H9 (cell line): ENCODE measurements at regions not wholly inside any gene's neighbourhood (a gene's known extent, or its start where the extent isn't known, plus 50 kb on each side); places are given as distances from the start of the nearest gene placed in this dataset.

Source experiments
- DNase-seq: peaks from one replicate; pipeline ENCODE4 v3.0.0-alpha.2; 2017
- H2AFZ ChIP-seq: one replicate; pipeline ENCODE4 v1.6.1; 2013; ENCODE audit warnings: mild to moderate bottlenecking, low read length, control low read depth, moderate library complexity
- H2AK5ac ChIP-seq: 2 replicates; pipeline ENCODE4 v1.6.1; 2013; ENCODE audit warnings: low read length, control low read depth, mixed read lengths; ENCODE audit not compliant: insufficient read length
- H2BK120ac ChIP-seq: one replicate; pipeline ENCODE4 v1.6.1; 2013; ENCODE audit warnings: low read depth, mild to moderate bottlenecking, low read length, control low read depth, inconsistent platforms; ENCODE audit not compliant: poor library complexity, severe bottlenecking
- H2BK12ac ChIP-seq: 2 replicates; pipeline ENCODE4 v1.6.1; 2013; ENCODE audit warnings: low read length, control low read depth, mixed read lengths, low read depth; ENCODE audit not compliant: insufficient read length
- H2BK15ac ChIP-seq: 2 replicates; pipeline ENCODE4 v1.6.1; 2013; ENCODE audit warnings: low read depth, low read length, control low read depth
- H2BK20ac ChIP-seq: one replicate; pipeline ENCODE4 v1.6.1; 2013; ENCODE audit warnings: low read depth, mild to moderate bottlenecking, low read length, control low read depth, inconsistent platforms; ENCODE audit not compliant: poor library complexity, severe bottlenecking
- H2BK5ac ChIP-seq: 2 replicates; pipeline ENCODE4 v1.6.1; 2013; ENCODE audit warnings: low read length, control low read depth, mixed read lengths; ENCODE audit not compliant: insufficient read length
- H3K14ac ChIP-seq: 2 replicates; pipeline ENCODE4 v1.6.1; 2013; ENCODE audit warnings: low read length, control low read depth; ENCODE audit not compliant: insufficient read depth
- H3K18ac ChIP-seq: 2 replicates; pipeline ENCODE4 v1.6.1; 2013; ENCODE audit warnings: low read depth, mild to moderate bottlenecking, mixed read lengths, low read length, control low read depth; ENCODE audit not compliant: insufficient read length
- H3K23ac ChIP-seq: 2 replicates; pipeline ENCODE4 v1.6.1; 2013; ENCODE audit warnings: low read length, control low read depth, mixed read lengths, low read depth; ENCODE audit not compliant: insufficient read length
- H3K23me2 ChIP-seq: 2 replicates; pipeline ENCODE4 v1.6.1; 2013; ENCODE audit warnings: low read depth, mild to moderate bottlenecking, mixed read lengths, low read length, control low read depth; ENCODE audit not compliant: insufficient read length, poor library complexity, severe bottlenecking
- H3K27ac ChIP-seq: 2 replicates; pipeline ENCODE4 v1.5.1; 2013; ENCODE audit warnings: low read length, control low read depth, mixed read lengths, low read depth; ENCODE audit not compliant: insufficient read length
- H3K27me3 ChIP-seq: 2 replicates; pipeline ENCODE4 v1.6.1; 2013; ENCODE audit warnings: low read length, control low read depth, inconsistent platforms; ENCODE audit not compliant: insufficient read depth
- H3K4ac ChIP-seq: 2 replicates; pipeline ENCODE4 v1.6.1; 2013; ENCODE audit warnings: low read depth, mild to moderate bottlenecking, control low read depth, inconsistent platforms, low read length, moderate library complexity
- H3K4me1 ChIP-seq: 2 replicates; pipeline ENCODE4 v1.6.1; 2013; ENCODE audit warnings: low read length, control low read depth, inconsistent platforms; ENCODE audit not compliant: insufficient read depth
- H3K4me2 ChIP-seq: 2 replicates; pipeline ENCODE4 v1.6.1; 2013; ENCODE audit warnings: low read length, control low read depth, mixed read lengths; ENCODE audit not compliant: insufficient read length, insufficient read depth
- H3K56ac ChIP-seq: 2 replicates; pipeline ENCODE4 v1.6.1; 2013; ENCODE audit warnings: low read depth, mild to moderate bottlenecking, mixed read lengths, low read length, control low read depth; ENCODE audit not compliant: insufficient read length
- H3K79me1 ChIP-seq: 2 replicates; pipeline ENCODE4 v1.6.1; 2013; ENCODE audit warnings: low read depth, mild to moderate bottlenecking, moderate library complexity, low read length, control low read depth, inconsistent platforms; ENCODE audit not compliant: insufficient read depth, poor library complexity, severe bottlenecking
- H3K79me2 ChIP-seq: 2 replicates; pipeline ENCODE4 v1.6.1; 2013; ENCODE audit warnings: low read length, control low read depth, inconsistent platforms; ENCODE audit not compliant: insufficient read depth
- H3K9ac ChIP-seq: 2 replicates; pipeline ENCODE4 v1.6.1; 2013; ENCODE audit warnings: low read length, control low read depth, mixed read lengths; ENCODE audit not compliant: insufficient read length; ENCODE audit errors: extremely low read depth
- H3K9me3 ChIP-seq: one replicate; pipeline ENCODE4 v1.6.1; 2013; ENCODE audit warnings: low read depth, low read length, inconsistent platforms; ENCODE audit not compliant: control insufficient read depth
- H3T11ph ChIP-seq: one replicate; pipeline ENCODE4 v1.6.1; 2013; ENCODE audit warnings: mild to moderate bottlenecking, low read length, control low read depth, inconsistent platforms
- H4K20me1 ChIP-seq: one replicate; pipeline ENCODE4 v1.6.1; 2013; ENCODE audit not compliant: control insufficient read depth, insufficient read length, insufficient read depth
- H4K5ac ChIP-seq: 2 replicates; pipeline ENCODE4 v1.6.1; 2013; ENCODE audit warnings: low read depth, mild to moderate bottlenecking, mixed read lengths, low read length, control low read depth; ENCODE audit not compliant: insufficient read length
- H4K8ac ChIP-seq: replicated peaks from 2 replicates; pipeline ENCODE4 v1.6.1; 2013; ENCODE audit warnings: low read length, control low read depth, mixed read lengths, low read depth; ENCODE audit not compliant: insufficient read length
- H4K91ac ChIP-seq: 2 replicates; pipeline ENCODE4 v1.6.1; 2013; ENCODE audit warnings: low read depth, mild to moderate bottlenecking, moderate library complexity, mixed read lengths, low read length, control low read depth; ENCODE audit not compliant: insufficient read length
- H3K27ac Mint-ChIP-seq, 3 experiments: 2 replicates in 2 of 3; 3 replicates in 1 of 3; pipeline ENCODE4 v1.8.0; 2020 to 2021; ENCODE audit warnings: mixed read lengths in 3 of 3, mild to moderate bottlenecking in 1 of 3, moderate library complexity in 1 of 3
- H3K27me3 Mint-ChIP-seq: 2 replicates; pipeline ENCODE4 v1.8.0; 2021; ENCODE audit warnings: low read depth, mild to moderate bottlenecking, moderate library complexity, mixed read lengths
- H3K36me3 Mint-ChIP-seq, 3 experiments: 2 replicates in 2 of 3; 3 replicates in 1 of 3; pipeline ENCODE4 v1.8.0; 2020 to 2021; ENCODE audit warnings: low read depth in 3 of 3, mixed read lengths in 3 of 3; ENCODE audit not compliant: insufficient read depth in 1 of 3
- H3K4me1 Mint-ChIP-seq, 2 experiments: 2 replicates each; pipeline ENCODE4 v1.8.0; 2020; ENCODE audit warnings: mixed read lengths in 2 of 2
- H3K4me3 Mint-ChIP-seq, 2 experiments: 2 replicates in 1 of 2; 3 replicates in 1 of 2; pipeline ENCODE4 v1.8.0; 2020 to 2021; ENCODE audit warnings: mild to moderate bottlenecking in 2 of 2, mixed read lengths in 2 of 2, moderate library complexity in 1 of 2
- H3K9me3 Mint-ChIP-seq, 2 experiments: 2 replicates in 1 of 2; 3 replicates in 1 of 2; pipeline ENCODE4 v1.8.0; 2020; ENCODE audit warnings: mild to moderate bottlenecking in 2 of 2, mixed read lengths in 2 of 2, moderate library complexity in 1 of 2
- CTCF ChIP-seq: fragments of 200-600 bp; sonication (generic); conservative IDR thresholded peaks from 3 replicates; pipeline ENCODE4 v1.8.0; 2021; ENCODE audit warnings: antibody characterized with exemption, mild to moderate bottlenecking
- WGBS: extraction: QIAGEN DNeasy Blood & Tissue Kit; methylation state at CpG from one replicate; pipeline ENCODE4 v1.1.7; 2013; ENCODE audit warnings: missing lambda C conversion rate, low lambda C conversion rate, mixed read lengths; ENCODE audit not compliant: insufficient read length; ENCODE audit errors: extremely low coverage; 5-methylcytosine and 5-hydroxymethylcytosine counted together

- no peak overlapping the region for H2BK15ac ChIP-seq
- no peak overlapping the region for H2BK120ac ChIP-seq
- H3K4me2 ChIP-seq = no peak overlapping the region
- no peak overlapping the region for H3K23ac ChIP-seq
- no peak overlapping the region for H3K56ac ChIP-seq
- no peak overlapping the region for H4K8ac ChIP-seq
- H3K23me2 ChIP-seq = no peaks in the 10 kb centered on the region
- no peak overlapping the region for H3K4ac ChIP-seq
- H3K79me1 ChIP-seq = no peaks in the 10 kb centered on the region
- no peak overlapping the region for H3K27ac ChIP-seq
- H4K91ac ChIP-seq = no peak overlapping the region
- no peaks in the 10 kb centered on the region for H3K27me3 ChIP-seq
- no peak overlapping the region for H2BK5ac ChIP-seq
- H2BK12ac ChIP-seq = no peak overlapping the region
- no peak overlapping the region for H3K4me3 Mint-ChIP-seq
- no peak overlapping the region for H4K5ac ChIP-seq
- H3K9me3 Mint-ChIP-seq = no peaks in the 10 kb centered on the region; a peak in 1 of 5 replicates
- no peak for TF ChIP-seq CTCF
- peaks cover 18 to 27% of the 10 kb centered on the region in 2 experiments for H3K4me1 Mint-ChIP-seq
- H3K79me2 ChIP-seq = no peaks in the 10 kb centered on the region
- H2AFZ ChIP-seq = no peak overlapping the region
- H3K4me1 ChIP-seq = no peaks in the 10 kb centered on the region
- no peaks in the 10 kb centered on the region; a peak in 1 of 7 replicates for H3K36me3 Mint-ChIP-seq
- H2AK5ac ChIP-seq = no peak overlapping the region
- no peaks in the 10 kb centered on the region for H3K9me3 ChIP-seq
- no peak overlapping the region for H2BK20ac ChIP-seq
- no peak overlapping the region for H3K18ac ChIP-seq
- no peak for DNase-seq
- no peak overlapping the region for H3K14ac ChIP-seq
- H3K27me3 Mint-ChIP-seq = peaks cover 3% of the 10 kb centered on the region; the same call in 1 of the 2 replicates
- H3T11ph ChIP-seq = no peak overlapping the region
- H3K9ac ChIP-seq = no peak overlapping the region
- H3K27ac Mint-ChIP-seq = no peak overlapping the region; a peak in 1 of 7 replicates
- WGBS = no CpG with 5 or more reads among the region's 8 CpGs
- H4K20me1 ChIP-seq = no peaks in the 10 kb centered on the region
These were observed 128.1 kb downstream of the CEBPB start for GRCh38 chr20:50318710-50319109.
